HepG2 (cell line): ENCODE measurements at regions not wholly inside any gene's neighbourhood (a gene's known extent, or its start where the extent isn't known, plus 50 kb on each side); places are given as distances from the start of the nearest gene placed in this dataset.

Experiments
- AHDC1 ChIP-seq: sonication (generic); formaldehyde crosslinking; IDR thresholded peaks from 2 replicates; pipeline ENCODE4 v1.5.1; 2020; ENCODE audit warnings: mild to moderate bottlenecking, missing genetic modification reagents, borderline replicate concordance
- CCDC6 ChIP-seq: sonication (generic); formaldehyde crosslinking; IDR thresholded peaks from 2 replicates; pipeline ENCODE4 v1.8.1; 2022; ENCODE audit warnings: mild to moderate bottlenecking, missing genetic modification reagents, moderate library complexity
- GABPB1 ChIP-seq: IDR thresholded peaks from 2 replicates; pipeline ENCODE4 v1.6.1; 2016; ENCODE audit warnings: mild to moderate bottlenecking, missing genetic modification reagents, moderate library complexity, missing compliant biosample characterization
- JDP2 ChIP-seq: sonication (generic); formaldehyde crosslinking; IDR thresholded peaks from 2 replicates; pipeline ENCODE4 v1.8.1; 2022; ENCODE audit warnings: missing genetic modification reagents, borderline replicate concordance
- MTF2 ChIP-seq: sonication (generic); formaldehyde crosslinking; IDR thresholded peaks from 2 replicates; pipeline ENCODE4 v1.5.0; 2020; ENCODE audit warnings: missing genetic modification reagents, borderline replicate concordance
- NCOA2 ChIP-seq: sonication (generic); formaldehyde crosslinking; IDR thresholded peaks from 2 replicates; pipeline ENCODE4 v1.8.0; 2022; ENCODE audit warnings: inconsistent platforms
- PREB ChIP-seq: sonication (generic); formaldehyde crosslinking; IDR thresholded peaks from 2 replicates; pipeline ENCODE4 v1.4.0; 2020; ENCODE audit warnings: missing genetic modification reagents
- RBM39 ChIP-seq: fragments of 200-400 bp; formaldehyde crosslinking; IDR thresholded peaks from one replicate; pipeline ENCODE4 v1.6.1; 2018; ENCODE audit warnings: antibody characterized with exemption, mild to moderate bottlenecking, low read depth, low read length; ENCODE audit not compliant: poor library complexity, severe bottlenecking
- REL ChIP-seq: sonication (generic); formaldehyde crosslinking; conservative IDR thresholded peaks from 2 replicates; pipeline ENCODE4 v1.8.0; 2022; ENCODE audit warnings: mild to moderate bottlenecking, missing genetic modification reagents, moderate library complexity
- SKI ChIP-seq: fragments of 450-650 bp; IDR thresholded peaks from one replicate; pipeline ENCODE4 v1.6.1; 2018; ENCODE audit warnings: mild to moderate bottlenecking; ENCODE audit not compliant: partially characterized antibody
- SKIL ChIP-seq: sonication (generic); formaldehyde crosslinking; IDR thresholded peaks from 2 replicates; pipeline ENCODE4 v1.8.0; 2022; ENCODE audit warnings: missing genetic modification reagents, mild to moderate bottlenecking, moderate library complexity, borderline replicate concordance
- TEAD2 ChIP-seq: sonication (generic); formaldehyde crosslinking; IDR thresholded peaks from 2 replicates; pipeline ENCODE4 v1.9.0; 2021; ENCODE audit warnings: missing genetic modification reagents
- TOPORS ChIP-seq: sonication (generic); formaldehyde crosslinking; IDR thresholded peaks from 2 replicates; pipeline ENCODE4 v1.8.0; 2023; ENCODE audit warnings: mild to moderate bottlenecking, missing genetic modification reagents
- ZEB1 ChIP-seq: IDR thresholded peaks from 2 replicates; pipeline ENCODE4 v1.6.1; 2012; ENCODE audit warnings: mild to moderate bottlenecking, low read depth, inconsistent platforms; ENCODE audit not compliant: insufficient replicate concordance
- ZNF280D ChIP-seq: sonication (generic); formaldehyde crosslinking; IDR thresholded peaks from 2 replicates; pipeline ENCODE4 v1.5.1; 2020; ENCODE audit warnings: mild to moderate bottlenecking, missing genetic modification reagents
- ZNF788 ChIP-seq: sonication (generic); formaldehyde crosslinking; IDR thresholded peaks from 2 replicates; pipeline ENCODE4 v1.5.0; 2020; ENCODE audit warnings: mild to moderate bottlenecking, missing genetic modification reagents, borderline replicate concordance
- ZNF883 ChIP-seq: sonication (generic); formaldehyde crosslinking; IDR thresholded peaks from 2 replicates; pipeline ENCODE4 v1.5.1; 2020; ENCODE audit warnings: mild to moderate bottlenecking, missing genetic modification reagents; ENCODE audit errors: not compliant biosample characterization

- TF ChIP-seq SKIL (CRISPR knock-in tag) (no peak), CCDC6 (CRISPR knock-in tag) (no peak), PREB (CRISPR knock-in tag) (no peak), TEAD2 (CRISPR knock-in tag) (no peak), MTF2 (CRISPR knock-in tag) (no peak), TOPORS (CRISPR knock-in tag) (no peak), AHDC1 (CRISPR knock-in tag) (peak; percentile 76; the same call in 1 of the 2 replicates), NCOA2 (peak; percentile 42; the same call in 1 of the 2 replicates), ZEB1 (no peak), RBM39 (no peak), ZNF280D (CRISPR knock-in tag) (no peak), GABPB1 (peak; percentile 69), SKI (peak; percentile 26), ZNF788 (CRISPR knock-in tag) (peak; percentile 59; the same call in 1 of the 2 replicates), ZNF883 (CRISPR knock-in tag) (no peak), JDP2 (CRISPR knock-in tag) (no peak), REL (CRISPR knock-in tag) (no peak)
Measured at GRCh38 chr2:16005816-16006536, 65.6 kb downstream of the MYCN start (continued).
